ENCODE measurements at regions not wholly inside any gene's neighbourhood (a gene's known extent, or its start where the extent isn't known, plus 50 kb on each side); places are given as distances from the start of the nearest gene placed in this dataset.

DNA sequence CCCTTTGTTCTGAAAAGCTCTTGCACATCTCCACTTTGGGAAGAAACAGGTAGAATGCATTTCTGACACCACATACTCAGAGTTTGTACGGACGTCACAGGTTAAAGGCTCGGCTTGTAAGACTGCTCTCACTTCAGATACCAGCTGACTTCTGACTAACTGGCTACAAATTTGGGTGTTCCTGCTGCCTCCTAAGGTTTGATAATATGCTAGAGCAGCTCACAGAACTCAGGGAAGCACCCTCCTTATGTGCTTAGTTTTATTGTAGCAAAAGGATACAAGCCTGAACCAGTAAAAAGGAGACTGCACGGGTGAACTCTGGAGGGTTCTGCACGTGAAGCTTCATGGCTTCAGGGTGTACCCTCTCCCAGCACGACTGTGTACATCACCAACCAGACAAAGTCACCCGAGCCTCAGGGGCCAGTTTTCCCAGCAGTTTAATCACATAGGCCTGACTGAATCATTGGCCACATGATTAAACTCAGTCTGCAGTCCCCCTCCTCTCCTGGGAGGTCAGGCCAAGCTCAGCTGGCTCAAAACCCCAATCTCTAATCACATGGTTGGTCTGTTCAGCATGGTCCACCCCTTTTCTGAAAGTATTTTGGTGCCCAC is 749.5 kb upstream of the RAB6C start:
- TF ChIP-seq, protein P1, sequence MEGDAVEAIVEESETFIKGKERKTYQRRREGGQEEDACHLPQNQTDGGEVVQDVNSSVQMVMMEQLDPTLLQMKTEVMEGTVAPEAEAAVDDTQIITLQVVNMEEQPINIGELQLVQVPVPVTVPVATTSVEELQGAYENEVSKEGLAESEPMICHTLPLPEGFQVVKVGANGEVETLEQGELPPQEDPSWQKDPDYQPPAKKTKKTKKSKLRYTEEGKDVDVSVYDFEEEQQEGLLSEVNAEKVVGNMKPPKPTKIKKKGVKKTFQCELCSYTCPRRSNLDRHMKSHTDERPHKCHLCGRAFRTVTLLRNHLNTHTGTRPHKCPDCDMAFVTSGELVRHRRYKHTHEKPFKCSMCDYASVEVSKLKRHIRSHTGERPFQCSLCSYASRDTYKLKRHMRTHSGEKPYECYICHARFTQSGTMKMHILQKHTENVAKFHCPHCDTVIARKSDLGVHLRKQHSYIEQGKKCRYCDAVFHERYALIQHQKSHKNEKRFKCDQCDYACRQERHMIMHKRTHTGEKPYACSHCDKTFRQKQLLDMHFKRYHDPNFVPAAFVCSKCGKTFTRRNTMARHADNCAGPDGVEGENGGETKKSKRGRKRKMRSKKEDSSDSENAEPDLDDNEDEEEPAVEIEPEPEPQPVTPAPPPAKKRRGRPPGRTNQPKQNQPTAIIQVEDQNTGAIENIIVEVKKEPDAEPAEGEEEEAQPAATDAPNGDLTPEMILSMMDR (IDR thresholded peaks at IDR 0.05 in 2 of 3, conservative IDR thresholded peaks at IDR 0.05 in 1 of 3; ENCODE audit: insufficient read depth in 2 of 3, low read depth in 1 of 3, low read length in 3 of 3): no peak
- TF ChIP-seq, protein P2, sequence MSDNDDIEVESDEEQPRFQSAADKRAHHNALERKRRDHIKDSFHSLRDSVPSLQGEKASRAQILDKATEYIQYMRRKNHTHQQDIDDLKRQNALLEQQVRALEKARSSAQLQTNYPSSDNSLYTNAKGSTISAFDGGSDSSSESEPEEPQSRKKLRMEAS (CRISPR knock-in tag; IDR thresholded peaks at IDR 0.05): no peak
- no peak for TF ChIP-seq MTA3 (IDR thresholded peaks at IDR 0.05; ENCODE audit: borderline replicate concordance)
- no peak for TF ChIP-seq TBL1XR1 (IDR thresholded peaks at IDR 0.05; ENCODE audit: low read length in 2 of 2)
- TF ChIP-seq GATAD2A (IDR thresholded peaks at IDR 0.05): no peak
- no peak for TF ChIP-seq TAF1 (IDR thresholded peaks at IDR 0.05; ENCODE audit: control insufficient read depth, extremely low read depth, insufficient read depth, low read length, severe bottlenecking)
- no peak for TF ChIP-seq ZNF586 (CRISPR knock-in tag; conservative IDR thresholded peaks at IDR 0.05)
- no peak for TF ChIP-seq NR2C2 (CRISPR knock-in tag; IDR thresholded peaks at IDR 0.05)
- no peak for TF ChIP-seq NR2C2 (tag; IDR thresholded peaks at IDR 0.05)
- TF ChIP-seq EZH2 (IDR thresholded peaks at IDR 0.05; ENCODE audit: borderline replicate concordance, low read depth, low read length): no peak
